ENCODE measurements at regions not wholly inside any gene's neighbourhood (a gene's known extent, or its start where the extent isn't known, plus 50 kb on each side); places are given as distances from the start of the nearest gene placed in this dataset.

GRCh38 chr16:85331688-85332087 lies 219.4 kb upstream of the CIBAR2 start:
- Histone ChIP-seq H2AK5ac (ENCODE audit: low read length) (peak overlapping the region; percentile 23), H3K18ac (ENCODE audit: low read length) (no peak overlapping the region), H3K27ac (ENCODE audit: low read depth, low read length) (no peak overlapping the region), H3K79me1 (ENCODE audit: low read length) (peaks cover 19% of the 10 kb centered on the region), H2AFZ (ENCODE audit: insufficient read depth, low read length, poor library complexity) (no peak overlapping the region), H3K9me3 (ENCODE audit: insufficient read depth, low read depth, low read length) (no peaks in the 10 kb centered on the region), H3K4me1 (ENCODE audit: control insufficient read depth in 1 of 2, insufficient read depth in 2 of 2, low read length in 2 of 2) (peaks cover 50% of the 10 kb centered on the region in 2 experiments), H3K4me2 (ENCODE audit: low read length) (no peak overlapping the region), H3K23ac (ENCODE audit: low read length) (no peak overlapping the region), H3K14ac (ENCODE audit: low read length) (no peak overlapping the region), H3K4ac (ENCODE audit: low read depth, low read length) (no peak overlapping the region), H3K36me3 (ENCODE audit: control insufficient read depth in 1 of 2, insufficient read depth in 2 of 2, low read length in 2 of 2) (no peaks in the 10 kb centered on the region), H3K27me3 (ENCODE audit: insufficient read depth, low read length) (no peaks in the 10 kb centered on the region), H2BK12ac (ENCODE audit: low read length) (no peak overlapping the region), H3K4me3 (ENCODE audit: low read depth, low read length) (no peak overlapping the region), H3K79me2 (ENCODE audit: control insufficient read depth, insufficient read depth, low read length, poor library complexity) (peaks cover 2% of the 10 kb centered on the region), H4K8ac (ENCODE audit: low read depth, low read length) (no peak overlapping the region), H3K9ac (ENCODE audit: low read length) (no peak overlapping the region), H4K91ac (ENCODE audit: low read depth, low read length) (peak overlapping the region; percentile 20), H4K12ac (ENCODE audit: low read depth, low read length) (no peak overlapping the region), H2BK5ac (ENCODE audit: low read depth, low read length, poor library complexity) (no peak overlapping the region), H2BK120ac (ENCODE audit: insufficient read depth, low read length, poor library complexity) (no peak overlapping the region)
- WGBS (ENCODE audit: extremely low coverage, insufficient coverage, insufficient read length): no CpG with 5 or more reads among the region's 7 CpGs
- no peak for DNase-seq

GRCh38 chr16:85332175-85332574 lies 219.9 kb upstream of the CIBAR2 start:
- Histone ChIP-seq H3K27me3 (ENCODE audit: insufficient read depth, low read length) (no peaks in the 10 kb centered on the region), H2AFZ (ENCODE audit: insufficient read depth, low read length, poor library complexity) (no peak overlapping the region)
- no CpG with 5 or more reads among the region's 12 CpGs for WGBS (ENCODE audit: extremely low coverage, insufficient coverage, insufficient read length)

GRCh38 chr16:85333337-85333736 lies 221.1 kb upstream of the CIBAR2 start:
- H2AFZ ChIP-seq (ENCODE audit: insufficient read depth, low read length, poor library complexity): no peak overlapping the region
- H3K79me2 ChIP-seq (ENCODE audit: control insufficient read depth, insufficient read depth, low read length, poor library complexity): no peaks in the 10 kb centered on the region
- H4K12ac ChIP-seq (ENCODE audit: low read depth, low read length): no peak overlapping the region
- no peak overlapping the region for H4K8ac ChIP-seq (ENCODE audit: low read depth, low read length)
- H3K23ac ChIP-seq (ENCODE audit: low read length): no peak overlapping the region
- H3K18ac ChIP-seq (ENCODE audit: low read length): no peak overlapping the region
- no CpG with 5 or more reads among the region's 9 CpGs for WGBS (ENCODE audit: extremely low coverage, insufficient coverage, insufficient read length)
- H2BK12ac ChIP-seq (ENCODE audit: low read length): no peak overlapping the region
- H2BK120ac ChIP-seq (ENCODE audit: insufficient read depth, low read length, poor library complexity): no peak overlapping the region
- no peak for DNase-seq
- H3K79me1 ChIP-seq (ENCODE audit: low read length): peaks cover 13% of the 10 kb centered on the region
- no peaks in the 10 kb centered on the region for H3K36me3 ChIP-seq (ENCODE audit: control insufficient read depth in 1 of 2, insufficient read depth in 2 of 2, low read length in 2 of 2)
- H3K4me2 ChIP-seq (ENCODE audit: low read length): no peak overlapping the region
- H2BK5ac ChIP-seq (ENCODE audit: low read depth, low read length, poor library complexity): no peak overlapping the region
- no peak overlapping the region for H3K9ac ChIP-seq (ENCODE audit: low read length)
- no peak overlapping the region for H4K91ac ChIP-seq (ENCODE audit: low read depth, low read length)
- peaks cover 40 to 43% of the 10 kb centered on the region in 2 experiments for H3K4me1 ChIP-seq (ENCODE audit: control insufficient read depth in 1 of 2, insufficient read depth in 2 of 2, low read length in 2 of 2)
- H2AK5ac ChIP-seq (ENCODE audit: low read length): no peak overlapping the region
- no peak overlapping the region for H3K27ac ChIP-seq (ENCODE audit: low read depth, low read length)
- no peak overlapping the region for H3K4ac ChIP-seq (ENCODE audit: low read depth, low read length)
- H3K4me3 ChIP-seq (ENCODE audit: low read depth, low read length): no peak overlapping the region
- H3K9me3 ChIP-seq (ENCODE audit: insufficient read depth, low read depth, low read length): no peaks in the 10 kb centered on the region
- no peak overlapping the region for H3K14ac ChIP-seq (ENCODE audit: low read length)
- H3K27me3 ChIP-seq (ENCODE audit: insufficient read depth, low read length): no peaks in the 10 kb centered on the region

More at GRCh38 chr16:85332175-85332574, 219.9 kb upstream of the CIBAR2 start:
- H4K91ac ChIP-seq (ENCODE audit: low read depth, low read length): peak overlapping the region; percentile 20
- H3K9me3 ChIP-seq (ENCODE audit: insufficient read depth, low read depth, low read length): no peaks in the 10 kb centered on the region
- H3K27ac ChIP-seq (ENCODE audit: low read depth, low read length): no peak overlapping the region
- H3K18ac ChIP-seq (ENCODE audit: low read length): no peak overlapping the region
- peak overlapping the region; percentile 23 for H2AK5ac ChIP-seq (ENCODE audit: low read length)
- H3K79me1 ChIP-seq (ENCODE audit: low read length): peaks cover 19% of the 10 kb centered on the region
- H3K36me3 ChIP-seq (ENCODE audit: control insufficient read depth in 1 of 2, insufficient read depth in 2 of 2, low read length in 2 of 2): no peaks in the 10 kb centered on the region
- H3K4ac ChIP-seq (ENCODE audit: low read depth, low read length): no peak overlapping the region
- no peak overlapping the region for H4K12ac ChIP-seq (ENCODE audit: low read depth, low read length)
- no peak overlapping the region for H2BK12ac ChIP-seq (ENCODE audit: low read length)
- H3K23ac ChIP-seq (ENCODE audit: low read length): no peak overlapping the region
- no peak overlapping the region for H3K4me3 ChIP-seq (ENCODE audit: low read depth, low read length)
- DNase-seq: no peak
- no peak overlapping the region for H4K8ac ChIP-seq (ENCODE audit: low read depth, low read length)
- no peak overlapping the region for H3K9ac ChIP-seq (ENCODE audit: low read length)
- no peak overlapping the region for H2BK5ac ChIP-seq (ENCODE audit: low read depth, low read length, poor library complexity)
- H3K4me2 ChIP-seq (ENCODE audit: low read length): peak overlapping the region; percentile 7
- H3K4me1 ChIP-seq (ENCODE audit: control insufficient read depth in 1 of 2, insufficient read depth in 2 of 2, low read length in 2 of 2): peaks cover 46 to 48% of the 10 kb centered on the region in 2 experiments
- no peak overlapping the region for H3K14ac ChIP-seq (ENCODE audit: low read length)
- no peak overlapping the region for H2BK120ac ChIP-seq (ENCODE audit: insufficient read depth, low read length, poor library complexity)
- peaks cover 2% of the 10 kb centered on the region for H3K79me2 ChIP-seq (ENCODE audit: control insufficient read depth, insufficient read depth, low read length, poor library complexity)

- H3K79me1 ChIP-seq (ENCODE audit: low read length): peaks cover 7% of the 10 kb centered on the region
These were observed 221.7 kb upstream of the CIBAR2 start for GRCh38 chr16:85333744-85334640.

More at GRCh38 chr16:85333744-85334640, 221.7 kb upstream of the CIBAR2 start:
- Histone ChIP-seq H3K23ac (ENCODE audit: low read length) (no peak overlapping the region), H2AK5ac (ENCODE audit: low read length) (no peak overlapping the region), H3K18ac (ENCODE audit: low read length) (no peak overlapping the region), H4K8ac (ENCODE audit: low read depth, low read length) (no peak overlapping the region), H2BK120ac (ENCODE audit: insufficient read depth, low read length, poor library complexity) (no peak overlapping the region), H4K12ac (ENCODE audit: low read depth, low read length) (no peak overlapping the region), H2BK12ac (ENCODE audit: low read length) (no peak overlapping the region), H3K27ac (ENCODE audit: low read depth, low read length) (no peak overlapping the region), H2BK5ac (ENCODE audit: low read depth, low read length, poor library complexity) (no peak overlapping the region), H3K4me2 (ENCODE audit: low read length) (no peak overlapping the region), H3K9me3 (ENCODE audit: insufficient read depth, low read depth, low read length) (no peaks in the 10 kb centered on the region), H3K27me3 (ENCODE audit: insufficient read depth, low read length) (no peaks in the 10 kb centered on the region), H3K79me2 (ENCODE audit: control insufficient read depth, insufficient read depth, low read length, poor library complexity) (no peaks in the 10 kb centered on the region), H3K4me3 (ENCODE audit: low read depth, low read length) (no peak overlapping the region), H3K9ac (ENCODE audit: low read length) (no peak overlapping the region), H2AFZ (ENCODE audit: insufficient read depth, low read length, poor library complexity) (no peak overlapping the region), H3K4me1 (ENCODE audit: control insufficient read depth in 1 of 2, insufficient read depth in 2 of 2, low read length in 2 of 2) (peaks cover 34 to 36% of the 10 kb centered on the region in 2 experiments), H3K4ac (ENCODE audit: low read depth, low read length) (no peak overlapping the region), H3K36me3 (ENCODE audit: control insufficient read depth in 1 of 2, insufficient read depth in 2 of 2, low read length in 2 of 2) (no peaks in the 10 kb centered on the region), H3K14ac (ENCODE audit: low read length) (no peak overlapping the region), H4K91ac (ENCODE audit: low read depth, low read length) (no peak overlapping the region)
- DNase-seq: no peak
- WGBS (ENCODE audit: extremely low coverage, insufficient coverage, insufficient read length): no CpG with 5 or more reads among the region's 29 CpGs

All from trophoblast cell (in vitro differentiated cells and primary cell).